NCI-H1694 treated with DMSO at 0.1 percent for 48 hours (cell line): ENCODE measurements at regions not wholly inside any gene's neighbourhood (a gene's known extent, or its start where the extent isn't known, plus 50 kb on each side); places are given as distances from the start of the nearest gene placed in this dataset.
"Not testable (repeated sequence)": the region's sequence is repeated elsewhere in the genome, so short reads cannot be mapped to it uniquely, and the experiment has no call there.

Experiments
- DNase-seq: peaks from one replicate; lab custom pipeline; 2025; lab: John Stamatoyannopoulos, UW

DNA sequence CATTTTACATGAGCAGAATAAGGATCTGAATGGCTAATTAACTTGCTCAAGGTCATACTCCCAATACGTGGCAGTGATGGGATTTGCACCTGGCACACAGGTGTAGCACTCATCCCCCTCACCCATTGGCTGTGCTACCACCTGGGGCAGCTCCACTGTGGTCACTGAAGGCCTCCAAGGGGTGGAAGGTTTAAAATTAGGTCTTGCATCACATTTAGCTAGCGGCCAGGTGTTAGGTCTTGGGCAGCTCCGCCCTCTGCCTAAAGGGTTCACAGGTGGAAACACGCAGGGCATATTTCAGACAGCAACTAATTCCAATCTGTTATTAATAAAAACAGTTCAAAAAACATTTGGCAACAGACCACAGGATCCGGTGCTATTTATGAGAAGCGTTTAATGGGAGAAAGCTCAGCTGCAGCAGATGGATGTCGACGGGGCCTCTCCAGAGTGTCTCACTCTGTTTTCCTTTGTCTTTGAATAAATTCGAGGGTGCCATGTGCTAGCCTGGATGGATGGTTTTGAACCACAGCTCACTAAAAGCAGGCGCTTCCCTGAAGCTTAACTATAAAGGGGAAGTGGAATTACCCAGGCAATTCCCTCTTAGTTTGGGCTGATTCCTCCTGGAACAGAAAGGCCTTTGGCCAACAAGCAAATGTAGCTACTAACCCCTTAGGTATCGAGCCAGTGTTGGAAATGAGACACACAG lies 1017.6 kb downstream of the TYW1 start:
- peak; percentile 99 for DNase-seq

DNA sequence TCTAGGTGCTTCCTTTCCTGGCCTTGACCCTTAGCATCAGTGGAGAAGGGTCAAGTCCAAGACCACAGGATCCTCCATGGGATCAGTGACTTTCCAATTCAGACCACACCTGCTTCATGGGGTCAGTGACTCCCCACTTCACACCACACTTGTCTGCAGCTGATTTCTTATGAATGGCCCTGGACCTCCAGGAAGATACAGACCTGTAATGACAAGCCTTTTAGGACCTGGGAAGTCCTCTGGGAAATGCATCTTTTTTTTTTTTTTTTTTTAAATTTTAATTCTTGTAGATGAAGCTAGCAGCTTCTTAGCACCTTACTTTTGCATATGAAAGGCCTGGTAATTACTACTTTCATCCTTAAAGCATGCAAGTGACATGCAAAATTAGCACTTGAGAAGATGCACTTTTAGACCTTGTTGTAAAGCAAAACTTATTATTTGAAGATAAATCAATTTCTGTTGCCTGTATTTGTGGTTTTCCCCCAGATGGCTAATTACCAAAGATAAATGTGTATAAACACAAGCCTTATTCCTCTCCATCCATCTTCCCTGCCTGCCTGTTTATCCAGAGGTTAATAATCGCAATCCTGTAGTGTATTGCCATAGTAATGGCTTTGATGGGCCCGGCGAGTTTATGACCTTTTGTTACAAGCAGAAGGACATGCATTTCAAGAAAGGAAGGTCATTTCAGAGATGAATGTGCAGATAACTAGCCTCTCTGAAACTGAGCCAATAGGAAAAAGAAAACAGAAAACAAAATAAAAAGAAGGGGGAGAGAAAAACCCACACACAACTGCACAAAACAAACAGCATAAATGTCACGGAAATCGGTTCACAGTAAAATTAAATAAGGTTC lies 1018.7 kb downstream of the TYW1 start:
- peak; percentile 42 for DNase-seq

DNA sequence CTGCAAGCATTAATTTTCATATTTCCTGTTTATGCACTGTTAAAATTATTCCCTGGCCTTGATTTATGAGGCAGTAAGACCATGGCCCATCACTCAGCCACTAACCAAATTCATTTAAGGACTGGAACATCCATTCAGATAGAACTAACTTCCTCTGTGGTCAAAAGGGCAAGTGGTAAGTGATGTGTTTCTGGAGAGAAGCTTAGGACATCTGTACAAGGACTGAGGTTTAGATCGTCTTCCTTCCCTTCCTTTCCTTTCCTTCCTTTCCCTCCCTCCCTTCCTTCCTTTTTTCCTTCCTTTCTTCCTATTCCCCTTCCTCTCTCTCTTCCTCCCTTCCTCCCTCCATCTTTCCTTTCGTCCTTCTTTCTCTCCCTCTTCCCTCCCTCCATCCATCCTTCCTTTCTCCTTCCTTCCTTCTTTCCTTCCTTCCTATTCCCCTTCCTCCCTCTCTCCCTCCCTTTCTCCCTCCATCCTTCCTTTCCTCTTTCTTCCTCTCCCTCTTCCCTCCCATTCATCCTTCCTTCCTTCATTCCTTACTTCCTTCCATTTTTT lies 1019.4 kb downstream of the TYW1 start:
- no peak for DNase-seq

DNA sequence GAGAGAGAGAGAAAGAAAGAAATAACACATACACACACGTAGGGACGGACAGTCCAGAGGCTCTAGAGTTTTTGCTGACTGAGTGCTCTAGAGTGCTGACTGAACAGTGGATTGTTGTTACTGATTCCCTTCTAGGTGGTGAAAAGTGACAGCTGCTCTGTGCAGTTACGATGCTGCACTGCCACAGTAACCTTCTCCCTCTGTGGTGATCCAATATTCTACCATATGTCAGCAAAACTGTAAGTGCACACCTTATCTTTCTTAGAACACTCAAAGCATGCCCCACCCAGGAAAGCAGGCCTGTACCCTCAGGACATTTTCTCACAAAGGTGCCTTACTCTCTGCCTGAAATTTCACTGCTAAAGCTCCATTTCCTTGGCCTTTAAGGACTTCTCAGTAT lies 1023.5 kb downstream of the TYW1 start:
- peak; percentile 72 for DNase-seq

DNA sequence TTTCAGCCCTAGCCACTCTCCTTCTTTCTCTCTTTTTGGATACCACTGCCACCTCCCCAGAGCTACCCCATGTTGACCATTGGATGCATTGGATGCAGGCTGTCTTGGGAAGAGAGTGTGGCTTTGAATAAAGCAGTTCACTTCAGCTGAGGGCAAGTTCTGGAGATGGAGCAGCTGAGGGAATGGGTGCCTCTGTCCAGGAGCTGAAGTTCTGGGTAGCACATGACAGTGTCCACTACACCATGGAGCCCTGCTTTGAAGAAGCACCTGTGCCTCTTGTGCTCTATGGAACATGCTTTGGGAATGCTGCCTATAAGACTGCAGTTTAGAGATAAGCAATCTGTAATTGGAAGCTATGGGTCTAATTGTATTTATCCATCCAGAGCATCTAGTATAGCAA lies 1028.7 kb downstream of the TYW1 start:
- no peak for DNase-seq

DNA sequence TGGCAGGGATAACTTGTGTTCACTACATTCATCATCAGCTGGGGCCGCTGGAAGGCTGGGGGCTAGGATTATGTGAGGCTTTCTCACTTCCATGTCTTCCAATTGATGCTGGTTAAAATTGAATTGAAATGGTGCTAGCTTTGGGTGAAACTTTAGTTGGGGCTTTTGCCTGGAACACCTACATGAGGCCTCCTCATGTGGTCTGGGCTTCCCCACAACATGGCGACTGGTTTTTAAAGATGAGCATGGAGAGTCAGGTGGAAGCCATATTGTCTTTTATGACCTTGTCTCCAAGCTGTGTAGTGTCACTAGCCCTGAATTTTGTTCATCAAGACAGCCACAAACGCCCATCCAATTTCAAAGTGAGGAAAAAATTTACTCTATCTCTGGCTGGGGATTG lies 1033.9 kb downstream of the TYW1 start:
- DNase-seq: no peak

DNA sequence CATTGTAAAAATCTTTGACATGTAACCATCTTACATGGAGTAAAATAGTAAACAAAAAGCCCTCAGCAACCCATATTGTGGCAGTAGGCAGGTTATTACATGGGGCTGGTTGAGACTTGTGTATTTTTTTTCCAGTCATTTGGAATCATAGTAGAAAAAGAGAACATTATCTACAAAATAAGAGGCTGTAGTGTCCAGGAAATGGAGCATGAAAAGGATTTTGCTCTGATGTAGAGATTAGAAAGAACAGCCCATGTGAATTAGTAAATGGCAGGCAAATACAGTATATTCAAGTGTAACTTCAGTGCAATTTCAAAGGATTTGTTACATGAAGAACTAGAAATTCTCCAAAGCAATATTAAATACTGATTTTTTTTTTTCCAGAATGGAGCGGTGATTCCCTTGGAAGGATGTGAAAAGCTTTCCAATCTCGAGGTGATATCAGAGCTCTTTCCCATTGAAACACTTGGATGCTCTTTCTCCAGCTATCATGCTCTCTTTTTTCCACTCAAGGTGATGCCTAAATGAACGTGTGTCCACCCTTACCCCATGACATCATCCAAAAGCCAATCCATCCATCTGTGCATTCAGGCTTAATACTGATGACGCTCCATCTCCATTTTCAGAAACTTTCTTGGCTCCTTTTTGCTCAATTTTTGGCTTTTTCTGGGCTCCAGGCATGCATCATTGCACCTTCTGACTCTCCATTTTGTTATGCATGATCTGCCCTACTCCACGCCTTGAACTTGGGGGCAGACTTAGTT lies 1034.7 kb downstream of the TYW1 start:
- DNase-seq: no peak

DNA sequence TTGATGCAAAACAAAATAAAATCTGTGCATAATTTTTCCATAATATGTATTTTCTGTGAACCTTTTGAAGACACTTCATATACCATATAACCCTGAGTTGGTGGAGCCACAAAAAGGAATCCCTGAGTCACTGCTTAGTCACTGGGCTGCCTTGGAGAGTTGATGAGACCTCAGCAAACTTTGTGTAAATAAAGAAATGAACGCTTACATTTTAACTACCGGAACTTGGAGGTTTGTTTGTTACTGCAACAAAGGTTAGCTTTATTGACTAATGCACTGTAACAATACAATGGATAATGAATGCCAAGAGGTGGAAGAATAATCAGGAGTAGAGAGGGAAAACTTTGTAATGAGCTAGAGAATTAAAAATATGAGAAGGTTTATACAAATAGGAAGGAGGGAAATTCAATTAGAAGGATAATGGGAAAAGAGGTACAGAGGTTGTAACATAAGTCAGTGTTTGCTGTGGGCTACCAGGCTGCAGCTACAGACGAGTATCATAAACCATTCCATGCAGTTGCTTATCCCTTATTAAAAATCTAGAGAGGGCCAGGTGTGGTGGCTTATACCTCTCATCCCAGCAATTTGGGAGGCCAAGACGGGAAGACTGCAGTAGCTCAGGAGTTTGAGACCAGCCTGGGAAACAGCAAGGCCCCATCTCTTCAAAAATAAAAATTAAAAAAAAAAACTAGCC lies 1042.1 kb downstream of the TYW1 start:
- no peak for DNase-seq

DNA sequence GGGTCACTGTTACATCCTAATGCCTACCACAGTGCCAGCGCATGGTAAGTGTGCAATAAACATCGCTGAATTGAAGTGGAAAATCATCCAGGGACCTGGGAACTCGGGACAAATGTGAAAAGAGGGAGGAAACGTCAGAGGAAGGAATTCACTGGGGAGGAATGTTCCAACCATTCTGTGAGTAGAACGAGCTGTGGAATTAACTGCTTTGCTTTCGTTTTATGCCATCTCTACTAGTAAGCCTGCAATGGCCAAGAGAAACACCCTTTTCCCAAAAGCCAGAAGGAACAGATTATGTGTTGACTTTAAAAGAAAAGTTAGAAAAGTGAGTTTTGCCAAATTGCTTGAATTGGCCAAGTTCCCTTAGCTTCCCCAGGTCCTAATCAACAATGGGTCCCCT lies 1044.9 kb downstream of the TYW1 start:
- DNase-seq: no peak

DNA sequence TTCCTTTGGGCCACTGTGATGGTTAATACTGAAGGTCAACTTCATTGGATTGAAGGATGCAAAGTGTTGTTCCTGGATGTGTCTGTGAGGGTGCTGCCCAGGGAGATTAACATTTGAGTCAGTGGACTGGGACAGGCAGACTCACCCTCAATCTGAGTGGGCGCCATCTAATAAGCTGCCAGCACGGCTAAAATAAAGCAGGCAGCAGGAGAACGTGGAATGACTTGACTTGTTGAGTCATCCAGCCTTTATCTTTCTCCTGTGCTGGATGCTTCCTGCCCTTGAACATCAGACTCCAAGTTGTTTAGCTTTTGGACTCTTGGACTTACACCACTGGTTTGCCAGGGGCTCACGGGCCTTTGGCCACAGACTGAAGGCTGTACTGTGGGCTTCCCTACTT lies 1046.9 kb downstream of the TYW1 start:
- DNase-seq: no peak

DNA sequence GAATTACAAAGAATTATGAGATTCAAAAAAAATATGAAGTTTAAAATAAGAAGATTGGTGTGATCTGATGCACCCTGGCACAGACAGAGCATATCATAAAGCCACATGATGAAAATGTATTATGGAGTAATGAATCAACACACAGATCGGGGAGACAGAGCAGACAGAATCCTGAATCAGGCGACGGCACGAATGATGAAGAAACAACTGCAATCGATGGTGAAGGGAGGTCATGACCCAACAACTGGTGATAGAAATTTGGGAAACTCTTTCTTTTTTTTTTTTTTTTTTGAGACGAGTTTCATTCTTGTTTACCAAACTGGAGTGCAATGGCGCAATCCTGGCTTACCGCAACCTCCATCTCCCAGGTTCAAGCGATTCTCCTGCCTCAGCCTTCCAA lies 1054.0 kb downstream of the TYW1 start:
- no peak for DNase-seq

DNA sequence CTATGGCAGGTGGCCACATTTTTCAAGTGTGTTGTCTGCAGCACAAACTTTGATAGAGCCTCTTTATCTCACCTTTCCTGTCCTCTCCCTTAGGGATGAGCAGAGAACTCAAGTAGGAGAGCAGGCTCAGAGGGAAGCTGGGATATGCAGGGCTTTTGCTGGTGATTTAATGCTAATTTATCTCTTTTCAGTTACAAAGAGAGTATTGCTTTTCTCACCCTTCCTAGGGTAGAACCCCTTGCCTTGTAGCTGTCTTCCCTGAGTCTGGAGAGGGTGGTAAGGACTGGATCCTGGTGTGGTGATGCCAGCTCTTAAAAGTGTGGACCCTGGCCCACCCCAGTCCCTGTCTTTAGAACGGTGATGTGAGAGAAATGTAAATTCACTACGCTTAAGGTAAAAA lies 1061.4 kb downstream of the TYW1 start:
- no peak for DNase-seq

DNA sequence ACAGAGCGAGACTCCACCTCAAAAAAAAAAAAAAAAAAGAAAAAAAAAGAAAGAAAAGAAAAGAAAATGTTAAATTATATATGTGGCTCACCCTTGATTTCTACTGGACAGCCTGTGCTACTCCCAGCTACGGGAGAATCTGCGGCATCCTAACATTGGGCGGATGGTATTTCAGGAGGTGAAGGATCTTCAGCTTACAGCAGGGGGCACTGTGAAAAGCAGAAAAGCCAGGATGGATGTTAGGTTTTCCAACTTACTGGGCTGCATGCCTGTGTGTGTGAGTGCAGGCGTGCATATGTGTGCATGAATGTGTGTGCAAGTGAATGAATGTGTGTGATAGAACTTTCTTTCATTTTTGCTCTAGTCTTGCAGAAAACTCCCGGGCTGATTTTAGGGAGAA lies 1066.5 kb downstream of the TYW1 start:
- DNase-seq: peak; percentile 28

DNA sequence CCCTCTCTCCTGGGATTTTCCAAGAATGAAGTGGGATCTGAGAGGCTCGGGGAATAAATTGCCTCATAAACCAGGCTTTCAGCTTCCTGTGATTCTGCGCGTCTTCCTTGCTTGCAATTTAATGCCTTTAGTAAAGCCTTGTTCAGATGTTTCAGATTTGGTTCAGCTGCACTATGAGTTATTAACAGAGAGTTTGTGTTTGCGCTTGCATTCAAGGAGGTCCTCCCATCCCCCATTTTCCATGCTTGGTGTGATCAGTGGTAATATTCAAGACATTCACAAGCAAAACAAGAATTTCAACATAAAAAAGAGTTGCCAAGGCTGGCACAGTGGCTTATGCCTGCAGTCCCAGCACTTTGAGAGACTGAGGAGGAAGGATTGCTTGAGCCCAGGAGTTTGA lies 1068.9 kb downstream of the TYW1 start:
- DNase-seq: no peak

DNA sequence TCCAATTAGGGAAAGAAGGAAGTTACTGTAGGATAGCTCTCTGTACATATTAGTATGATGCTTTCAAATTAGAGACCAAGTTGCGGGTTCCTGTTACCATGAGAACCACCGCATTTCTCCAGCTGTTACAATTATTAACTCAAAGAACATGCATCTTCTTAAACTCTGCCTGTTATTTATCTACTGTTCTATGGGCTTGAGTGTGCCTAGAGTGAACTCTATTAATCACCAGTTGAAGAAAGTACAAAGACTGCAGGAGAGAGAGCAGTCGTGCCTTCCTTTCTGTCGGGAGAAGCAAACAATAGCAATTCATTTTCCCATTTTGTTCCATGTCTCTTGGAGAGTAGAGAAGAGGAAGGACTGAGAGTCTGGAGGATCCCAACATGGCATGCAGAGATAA lies 1071.2 kb downstream of the TYW1 start:
- DNase-seq: peak; percentile 5

DNA sequence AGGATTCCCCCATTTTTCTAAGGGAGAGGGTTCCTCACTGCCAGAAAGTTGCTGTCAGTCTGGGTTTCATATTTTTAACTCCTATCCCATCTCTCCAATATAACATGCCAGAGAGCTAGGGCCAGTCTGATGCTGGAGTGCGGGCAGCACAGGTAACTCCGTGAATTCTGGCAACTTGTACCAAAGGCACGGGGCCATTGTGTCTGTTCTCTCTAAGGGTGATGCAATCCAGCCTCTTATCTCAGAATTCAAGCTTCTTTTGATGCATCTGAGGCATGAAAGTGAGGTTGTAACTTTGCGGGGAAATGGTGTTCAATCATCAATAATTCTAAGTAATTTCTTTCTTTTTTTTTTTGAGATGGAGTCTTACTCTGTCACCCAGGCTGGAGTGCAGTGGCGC lies 1074.4 kb downstream of the TYW1 start:
- no peak for DNase-seq

DNA sequence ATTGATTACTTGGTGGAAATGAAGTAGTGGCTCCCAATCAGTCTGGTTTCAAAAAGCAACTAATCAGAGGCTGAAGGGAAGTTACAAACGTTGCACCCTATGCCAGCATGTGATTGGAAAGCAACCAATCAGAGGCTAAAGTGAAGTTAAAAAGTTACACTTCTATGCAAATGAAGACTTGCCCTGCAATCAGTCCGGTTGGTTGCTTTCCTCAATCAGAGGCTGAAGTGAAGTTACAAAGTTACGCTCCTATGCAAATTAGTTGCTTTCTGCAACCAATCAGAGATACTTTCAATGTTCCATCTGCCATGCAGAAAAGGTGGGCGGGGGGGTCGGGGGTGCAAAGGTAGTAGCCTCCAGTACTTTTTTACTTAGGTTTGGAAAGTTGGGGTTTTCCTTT lies 1077.1 kb downstream of the TYW1 start:
- no peak for DNase-seq

DNA sequence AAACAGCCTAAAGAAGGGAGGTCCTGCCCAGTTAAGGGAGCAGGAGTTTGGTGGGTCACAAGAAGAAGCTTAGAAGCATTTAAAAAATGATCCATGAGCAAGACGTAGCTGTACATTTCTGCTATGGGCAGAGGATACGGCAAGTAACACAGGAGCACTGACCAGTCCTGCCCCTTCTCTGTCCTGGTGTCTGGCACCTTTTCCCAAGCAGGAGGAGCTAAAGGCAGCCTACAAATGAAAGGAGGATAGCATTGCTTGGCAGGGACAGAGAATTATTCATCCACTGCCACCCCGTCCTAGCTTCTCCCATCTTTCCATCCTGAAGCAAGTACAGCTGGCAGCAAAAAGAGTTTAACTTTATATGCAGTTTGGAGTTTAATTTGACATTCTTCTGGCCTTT lies 1077.6 kb downstream of the TYW1 start:
- no peak for DNase-seq

DNA sequence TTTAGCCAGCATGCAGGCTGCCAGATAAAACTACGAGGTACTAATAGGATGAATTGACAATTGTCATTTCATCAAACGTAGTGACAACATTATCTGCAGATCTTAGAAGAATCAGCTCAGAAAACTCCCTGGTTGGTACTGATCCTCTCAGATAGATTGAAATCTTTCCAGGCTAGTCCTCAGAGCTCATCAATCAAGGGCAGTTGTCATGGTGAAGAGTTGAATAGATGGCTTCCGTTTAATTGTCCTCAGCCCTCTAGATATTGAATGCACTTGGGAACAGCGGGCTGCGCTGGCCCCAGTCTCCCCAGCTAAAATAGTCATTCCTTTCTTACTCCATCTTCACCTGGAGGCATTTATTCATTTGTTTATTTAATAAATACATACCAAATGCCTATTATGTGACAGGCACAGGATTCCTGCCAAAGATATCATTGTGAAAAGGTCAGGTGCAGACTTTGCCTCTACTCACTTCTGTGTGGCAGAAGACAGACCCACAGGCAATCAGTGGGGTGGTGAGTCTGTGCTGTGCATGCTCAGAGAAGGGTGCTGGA lies 1081.6 kb downstream of the TYW1 start:
- DNase-seq: no peak

DNA sequence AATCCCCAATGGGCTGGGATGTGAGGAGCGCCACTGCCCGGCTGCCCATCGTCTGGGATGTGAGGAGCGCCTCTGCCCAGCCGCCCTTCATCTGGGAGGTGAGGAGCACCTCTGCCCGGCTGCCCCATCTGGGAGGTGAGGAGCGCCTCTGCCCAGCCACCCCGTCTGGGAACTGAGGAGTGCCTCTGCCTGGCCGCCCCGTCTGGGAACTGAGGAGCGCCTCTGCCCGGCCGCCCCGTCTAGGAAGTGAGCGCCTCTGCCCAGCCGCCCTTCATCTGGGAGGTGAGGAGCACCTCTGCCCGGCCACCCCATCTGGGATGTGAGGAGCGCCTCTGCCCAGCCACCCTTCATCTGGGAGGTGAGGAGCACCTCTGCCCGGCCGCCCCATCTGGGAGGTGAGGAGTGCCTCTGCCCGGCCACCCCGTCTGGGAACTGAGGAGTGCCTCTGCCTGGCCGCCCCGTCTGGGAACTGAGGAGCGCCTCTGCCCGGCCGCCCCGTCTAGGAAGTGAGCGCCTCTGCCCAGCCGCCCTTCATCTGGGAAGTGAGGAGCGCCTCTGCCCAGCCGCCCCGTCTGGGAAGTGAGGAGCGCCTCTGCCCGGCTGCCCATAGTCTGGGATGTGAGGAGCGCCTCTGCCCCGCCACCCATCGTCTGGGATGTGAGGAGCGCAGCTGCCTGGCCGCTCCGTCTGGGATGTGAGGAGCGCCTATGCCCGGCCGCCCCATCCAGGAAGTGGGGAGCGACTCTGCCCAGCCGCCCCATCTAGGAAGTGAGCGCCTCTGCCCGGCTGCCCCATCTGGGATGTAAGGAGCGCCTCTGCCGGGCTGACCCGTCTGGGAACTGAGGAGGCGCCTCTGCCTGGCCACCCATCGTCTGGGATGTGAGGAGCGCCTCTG lies 1085.7 kb downstream of the TYW1 start:
- not testable (repeated sequence) for DNase-seq
